ENCODE measurements at regions not wholly inside any gene's neighbourhood (a gene's known extent, or its start where the extent isn't known, plus 50 kb on each side); places are given as distances from the start of the nearest gene placed in this dataset.

GRCh38 chr9:108241384-108242073 is 614.3 kb downstream of the ACTL7B start:
- no peak for DNase-seq (ENCODE audit: low spot score)

- no peak for DNase-seq (ENCODE audit: low spot score)
These were observed 616.0 kb downstream of the ACTL7B start for GRCh38 chr9:108239696-108240321.

DNA sequence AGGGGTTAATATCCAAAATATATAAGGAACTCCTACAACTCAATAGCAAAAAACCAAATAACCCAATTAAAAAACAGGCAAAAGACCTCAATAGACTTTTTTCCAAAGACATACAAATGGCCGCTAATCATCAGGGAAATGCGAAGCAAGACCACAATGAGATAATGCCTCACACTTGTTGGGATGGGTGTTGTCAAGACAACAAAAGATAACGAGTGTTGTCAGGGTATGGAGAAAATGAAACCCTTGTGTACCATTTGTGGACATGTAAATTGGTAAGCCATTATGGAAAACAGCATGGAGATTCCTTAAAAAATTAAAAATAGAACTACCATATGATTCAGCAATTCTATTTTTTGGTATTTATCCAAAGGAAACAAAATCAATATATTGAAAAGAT is 620.2 kb downstream of the ACTL7B start:
- DNase-seq (ENCODE audit: low spot score) = no peak

- no peak for DNase-seq (ENCODE audit: low spot score)
These were observed 621.0 kb downstream of the ACTL7B start for GRCh38 chr9:108234811-108235210.

- DNase-seq (ENCODE audit: low spot score) = no peak
These were observed 630.5 kb downstream of the ACTL7B start for GRCh38 chr9:108225149-108225800.

GRCh38 chr9:108224716-108225115 is 631.1 kb downstream of the ACTL7B start:
- no peak for DNase-seq (ENCODE audit: low spot score)

DNA sequence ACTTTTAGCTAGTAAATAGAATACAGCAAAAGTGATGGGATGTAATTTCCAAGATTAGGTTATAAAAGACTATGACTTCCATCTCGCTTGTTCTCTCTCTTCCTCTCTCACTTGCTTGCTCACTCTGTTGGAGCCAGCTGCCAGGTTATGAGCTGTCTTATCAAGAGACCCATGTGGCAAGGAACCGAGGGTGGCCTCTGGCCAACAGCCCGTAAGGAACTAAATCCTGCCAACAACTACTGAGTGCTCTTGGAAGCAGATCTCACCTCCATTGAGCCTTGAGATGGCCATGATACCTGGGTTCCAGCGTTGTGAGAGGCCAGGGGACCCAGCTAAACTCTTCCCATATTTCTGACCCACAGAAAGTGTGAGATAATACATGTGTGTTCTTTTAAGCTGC is 636.1 kb downstream of the ACTL7B start:
- no peak for DNase-seq (ENCODE audit: low spot score)

DNA sequence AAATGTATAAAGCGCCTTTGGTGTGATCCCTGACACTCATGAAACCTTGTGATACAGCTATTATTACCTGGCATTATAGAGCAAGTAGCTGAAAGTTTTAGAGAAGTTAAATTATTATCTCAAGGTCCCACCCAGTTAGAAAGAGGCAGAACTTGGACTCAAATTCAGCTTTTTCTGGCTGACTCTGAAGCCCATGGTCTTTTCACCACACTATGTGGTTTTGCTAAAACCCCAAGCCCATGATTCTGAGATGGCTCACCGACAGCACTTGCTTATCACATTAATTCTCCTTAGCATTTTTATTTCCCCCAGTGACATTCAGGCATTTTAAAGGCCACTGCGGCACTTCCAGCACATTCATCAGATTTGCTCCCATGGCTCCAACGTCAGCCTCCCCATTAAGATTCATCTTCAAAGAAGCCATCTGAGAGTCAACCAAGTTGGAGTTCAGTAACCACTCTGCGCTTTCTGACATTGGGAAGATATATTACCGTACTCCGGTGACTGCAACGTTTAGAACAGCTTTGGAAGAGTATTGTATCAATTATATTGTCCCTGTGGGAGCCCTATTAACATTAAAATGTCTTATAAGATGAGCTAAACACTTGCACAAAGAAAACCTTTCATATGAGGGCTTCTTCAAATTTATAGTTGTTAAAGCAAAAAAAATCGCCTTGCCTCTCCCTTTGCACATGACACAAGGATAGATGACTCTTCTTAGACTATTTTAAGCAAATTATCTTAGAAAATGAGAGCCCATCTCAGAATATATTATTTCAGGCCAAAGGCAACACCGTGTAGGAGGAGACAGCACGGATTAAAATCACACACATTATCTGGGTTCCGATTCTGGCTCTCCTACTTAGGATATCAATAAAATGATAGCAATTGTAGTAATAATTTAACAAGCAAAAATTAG is 638.1 kb downstream of the ACTL7B start:
- no peak for DNase-seq (ENCODE audit: low spot score)

- no peak for DNase-seq (ENCODE audit: low spot score)
These were observed 642.3 kb downstream of the ACTL7B start for GRCh38 chr9:108213511-108213910.

DNA sequence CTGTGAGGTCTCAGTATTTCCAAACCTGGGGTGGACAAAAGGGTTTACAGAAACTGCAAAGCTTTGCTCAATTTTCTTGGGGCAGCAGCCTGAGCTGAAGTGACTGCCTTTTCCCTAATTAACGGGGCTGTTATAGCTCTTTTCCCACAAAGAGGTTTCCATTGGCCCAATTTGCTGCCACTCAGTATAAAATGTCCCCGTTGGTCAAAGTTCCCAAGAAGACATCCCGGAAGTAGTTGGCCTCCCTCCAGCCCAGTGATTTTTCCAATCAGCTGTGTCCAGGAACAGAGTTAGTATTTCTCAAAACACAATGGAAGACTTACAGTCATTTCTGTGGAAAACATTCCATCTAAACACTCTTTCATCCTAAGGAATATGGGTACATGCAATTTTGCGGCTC is 643.6 kb downstream of the ACTL7B start:
- DNase-seq (ENCODE audit: low spot score) = no peak

DNA sequence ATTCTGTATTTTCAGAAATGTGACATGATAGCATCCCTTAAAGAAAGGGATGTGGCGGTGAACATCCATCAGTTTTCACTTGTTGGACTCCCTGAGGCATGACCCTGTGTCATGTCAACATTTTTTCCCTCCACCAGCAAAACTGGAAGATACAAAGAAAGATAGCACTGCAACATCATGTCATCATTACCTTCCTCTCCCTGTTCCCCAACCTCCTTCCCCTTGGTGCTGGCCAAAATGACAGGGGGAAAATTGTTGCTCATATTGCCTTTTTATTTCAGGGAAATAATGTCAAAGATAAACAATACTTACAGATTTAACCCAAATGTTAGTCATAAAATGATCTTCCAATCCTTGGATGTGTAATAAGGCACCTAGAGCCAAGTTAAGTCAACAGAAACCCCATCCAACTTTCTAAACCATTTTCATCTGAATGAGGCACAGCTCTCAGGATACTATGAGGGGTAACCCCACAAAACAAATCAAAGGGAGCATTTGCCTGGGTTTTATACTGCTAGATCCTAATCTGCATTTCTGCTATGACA is 644.3 kb downstream of the ACTL7B start:
- no peak for DNase-seq (ENCODE audit: low spot score)

GRCh38 chr9:108209132-108209685 is 646.6 kb downstream of the ACTL7B start:
- DNase-seq (ENCODE audit: low spot score) = no peak

GRCh38 chr9:108207561-108208165 is 648.1 kb downstream of the ACTL7B start:
- DNase-seq (ENCODE audit: low spot score) = peak; percentile 42

DNA sequence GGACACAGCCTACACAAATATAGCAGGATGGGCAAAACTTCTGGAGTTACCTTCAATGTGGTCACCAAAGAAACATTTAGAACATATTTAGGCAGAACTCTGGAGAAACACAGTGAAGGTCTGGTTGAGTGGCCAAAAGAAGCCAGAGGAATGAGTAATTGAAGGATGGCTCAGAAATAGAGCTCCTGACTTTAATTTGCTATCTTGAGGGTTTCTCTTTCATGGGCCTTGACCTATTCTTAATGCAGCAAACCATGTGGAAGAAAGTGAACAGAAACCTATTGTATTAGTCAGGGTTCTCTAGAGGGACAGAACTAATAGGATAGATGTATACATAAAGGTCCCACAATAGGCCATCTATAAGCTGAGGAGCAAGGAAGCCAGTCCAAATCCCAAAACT is 650.5 kb downstream of the ACTL7B start:
- peak; percentile 35 for DNase-seq (ENCODE audit: low spot score)

DNA sequence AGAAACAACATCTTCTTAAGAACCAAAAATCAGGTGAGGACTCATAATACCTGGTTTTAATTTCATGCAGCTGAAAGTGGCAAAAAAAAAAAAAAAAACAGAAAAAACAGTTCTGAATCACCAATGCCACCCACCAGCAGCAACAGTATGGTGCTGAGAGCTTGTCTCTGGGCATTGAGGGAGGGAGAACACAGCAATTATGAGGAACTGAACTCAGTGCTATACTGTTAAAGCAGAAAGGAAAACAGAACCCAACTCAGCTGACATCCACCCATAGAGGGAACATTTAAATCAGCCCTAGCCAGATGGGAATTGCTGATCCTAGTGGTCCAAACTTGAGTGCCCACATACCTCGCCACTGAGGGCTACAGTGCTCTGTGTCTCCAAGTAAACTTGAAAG is 657.9 kb downstream of the ACTL7B start:
- no peak for DNase-seq (ENCODE audit: low spot score)

DNA sequence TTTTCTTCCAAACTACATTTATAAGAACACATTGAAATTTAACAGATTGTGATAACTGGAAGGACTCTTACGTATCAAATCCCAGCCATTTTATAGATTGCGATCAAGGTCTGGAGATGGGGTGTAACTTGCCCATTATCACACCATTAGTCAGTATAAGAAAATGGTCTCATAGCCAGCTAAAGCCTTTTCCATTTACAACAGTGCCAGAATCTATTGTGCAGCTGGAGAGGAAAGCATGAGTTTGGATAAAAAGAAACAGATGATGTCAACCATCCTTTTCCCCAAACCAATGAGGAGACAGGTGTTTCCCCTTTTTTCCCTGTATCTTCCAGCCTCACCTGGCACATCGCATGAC is 658.8 kb downstream of the ACTL7B start:
- DNase-seq (ENCODE audit: low spot score) = no peak

DNA sequence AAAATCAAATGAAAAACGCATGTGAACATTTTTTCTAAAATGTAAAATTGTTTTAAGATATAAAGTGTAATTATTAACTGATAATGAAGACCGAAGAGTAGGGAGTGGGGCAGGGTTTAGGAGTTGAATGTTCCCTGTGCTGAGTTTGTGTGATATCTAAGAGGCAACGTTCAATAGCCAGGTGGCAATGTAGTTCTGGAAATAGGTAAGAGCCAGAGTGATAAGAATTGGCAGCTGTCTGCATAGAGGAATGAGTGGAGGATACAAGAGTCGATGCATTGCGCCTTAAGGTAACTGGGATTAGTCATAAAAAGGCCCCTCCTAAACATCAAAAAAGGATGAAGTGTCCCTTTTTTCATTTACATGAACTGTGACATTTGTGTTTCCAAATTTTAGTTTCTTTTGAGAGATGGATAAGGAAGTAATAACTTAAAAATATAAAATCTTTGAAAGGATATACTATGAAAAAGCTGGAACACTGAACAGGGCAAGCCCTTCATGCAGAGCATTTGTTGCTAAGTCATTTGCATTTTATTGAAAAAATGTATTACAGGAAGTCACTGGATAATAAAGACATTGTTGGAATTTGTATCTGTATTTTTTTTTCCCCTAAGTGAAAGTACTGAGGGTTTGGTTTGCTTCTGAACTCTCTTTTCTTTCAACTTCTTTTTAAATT is 659.3 kb downstream of the ACTL7B start:
- DNase-seq (ENCODE audit: low spot score) = no peak

DNA sequence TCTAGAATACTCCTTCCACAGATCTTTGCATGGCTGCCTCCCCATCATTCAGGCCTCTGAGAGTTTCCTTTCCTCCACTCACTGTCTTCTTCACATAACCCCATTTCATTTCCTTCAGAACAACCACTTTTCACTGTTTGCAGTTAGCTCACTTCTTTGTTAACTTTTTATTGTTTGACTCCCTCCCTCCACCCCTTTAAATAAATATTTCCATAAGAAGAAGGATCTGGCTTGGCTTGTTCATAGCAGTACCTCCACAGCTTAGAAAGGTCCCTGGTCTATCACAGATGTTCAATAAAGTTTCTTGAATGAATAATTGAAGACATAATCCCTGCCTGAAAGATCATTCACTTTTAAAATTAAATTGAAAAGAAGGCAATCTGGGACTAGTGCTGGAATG is 661.6 kb downstream of the ACTL7B start:
- DNase-seq (ENCODE audit: low spot score) = no peak

DNA sequence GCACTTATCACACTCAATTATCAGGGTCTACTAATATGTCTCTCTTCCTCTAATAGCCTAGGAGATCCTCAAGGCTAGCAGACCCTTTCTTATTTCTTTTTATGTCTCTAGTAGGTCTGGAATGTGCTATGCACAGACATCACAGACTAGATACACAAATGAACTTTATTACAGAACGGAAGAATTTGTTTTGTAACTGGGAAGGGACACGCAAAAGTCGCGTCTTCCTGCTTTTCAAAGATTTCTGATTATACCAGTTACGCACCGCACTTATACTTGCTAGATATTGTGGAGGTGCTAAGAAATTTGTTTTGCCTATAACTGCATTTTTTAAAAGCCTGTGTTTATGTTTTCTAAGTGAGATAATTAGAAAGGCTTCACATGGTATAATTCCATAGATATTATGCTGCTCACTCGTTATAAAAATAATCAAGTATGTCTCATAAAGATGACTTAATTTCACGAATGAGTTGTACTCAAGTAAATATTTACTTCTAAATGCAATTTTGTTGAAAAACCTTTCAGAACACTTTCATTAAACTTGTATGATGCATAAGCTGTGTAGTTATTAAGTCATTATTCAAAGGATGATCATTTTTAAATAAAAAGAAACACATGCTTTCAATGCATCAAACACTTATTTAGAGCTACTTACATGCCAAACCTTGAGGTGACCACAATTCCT is 662.6 kb downstream of the ACTL7B start:
- DNase-seq (ENCODE audit: low spot score) = no peak

GRCh38 chr9:108191065-108191464 is 664.7 kb downstream of the ACTL7B start:
- no peak for DNase-seq (ENCODE audit: low spot score)
